Adrenal gland (tissue), 5 donors: ENCODE measurements at regions not wholly inside any gene's neighbourhood (a gene's known extent, or its start where the extent isn't known, plus 50 kb on each side); places are given as distances from the start of the nearest gene placed in this dataset.

Experiments
- CTCF ChIP-seq, 6 experiments: fragments of 450-650 bp in 4 of 6; fragments of 200-600 bp in 2 of 6; sonication (generic) in 1 of 6; IDR thresholded peaks; 1 replicate in 5 of 6; 2 replicates in 1 of 6; pipeline versions ENCODE4 v1.5.1 to v1.8.0; 2016 to 2021; ENCODE audit warnings: antibody characterized with exemption in 6 of 6, mild to moderate bottlenecking in 2 of 6, moderate library complexity in 1 of 6
- POLR2A ChIP-seq, 2 donors: fragments of 450-650 bp; IDR thresholded peaks; one replicate each; pipeline ENCODE4 v1.6.1; 2017; ENCODE audit warnings: antibody characterized with exemption in 2 of 2, mild to moderate bottlenecking in 2 of 2, moderate library complexity in 1 of 2
- donor health status: DM: no; HTN: no; CAD: no.

DNA sequence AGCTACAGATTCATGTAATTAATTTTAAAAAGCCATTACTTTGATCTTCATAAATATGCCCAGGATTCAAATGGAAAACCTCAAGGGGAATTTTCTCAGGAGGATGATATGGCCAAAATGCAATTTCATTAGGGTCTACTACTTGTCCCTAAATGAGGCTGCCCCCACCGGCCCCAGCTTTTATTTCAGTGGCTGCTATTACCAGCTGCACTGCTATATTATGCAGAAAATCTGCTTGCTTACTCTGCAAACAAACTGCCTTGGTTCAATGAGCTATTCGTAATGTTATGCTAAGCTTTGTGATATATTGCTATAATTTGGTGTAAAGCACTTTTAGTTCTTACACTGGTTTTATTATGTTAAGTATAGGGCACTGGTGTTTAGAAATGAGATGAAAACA lies 137.3 kb upstream of the TMTC4 start:
- TF ChIP-seq POLR2A (IDR thresholded peaks at IDR 0.05) (no peak), CTCF (IDR thresholded peaks at IDR 0.05) (no peak)
